HCT116 (cell line): ENCODE measurements at regions not wholly inside any gene's neighbourhood (a gene's known extent, or its start where the extent isn't known, plus 50 kb on each side); places are given as distances from the start of the nearest gene placed in this dataset.

Experiments
- ATAC-seq: fragments of 200-7000 bp; cut with Tn5 transposase; 2 replicates; pipeline ENCODE4 v1.9.1; 2020; ENCODE audit warnings: mild to moderate bottlenecking, moderate library complexity
- BruUV-seq: library from RNA; stranded (reverse); fragments of 400-500 nt; replicated peaks from 2 replicates; lab custom pipeline; 2021; lab: Mats Ljungman, UMichigan
- CTCF ChIA-PET: fragments of 300-600 bp; sonication (Branson Sonifier 250); formaldehyde crosslinking; loops from one replicate; lab custom pipeline; 2021; ENCODE audit warnings: antibody characterized with exemption; lab: Charles Lee
- POLR2A ChIA-PET: fragments of 300-600, 350-600 bp; sonication (Branson Sonifier 250); formaldehyde crosslinking; loops from one replicate; lab custom pipeline; 2021; ENCODE audit warnings: antibody characterized with exemption; lab: Charles Lee
- RAD21 ChIA-PET, 2 experiments: fragments of 300-600 bp; sonication (Branson Sonifier 250); formaldehyde crosslinking; loops; one replicate each; lab custom pipeline; 2023; ENCODE audit warnings: low total read pairs in 2 of 2; ENCODE audit not compliant: uncharacterized antibody in 2 of 2, unreplicated experiment in 2 of 2, low non-redundant PET in 1 of 2; lab: Charles Lee
- DNase-seq: peaks from one replicate; pipeline ENCODE4 v3.0.0-alpha.2; 2010; ENCODE audit warnings: low read depth, low spot score
- H2AFZ ChIP-seq: fragments of 200-600 bp; shearing (Covaris generic), sonication (generic); 2 replicates; pipeline ENCODE4 v1.6.1; 2017; ENCODE audit warnings: low read depth, mixed run types, mixed read lengths, antibody characterized with exemption, low read length; ENCODE audit not compliant: poor library complexity, severe bottlenecking
- H3K27ac ChIP-seq: 2 replicates; pipeline ENCODE4 v1.5.1; 2012; ENCODE audit warnings: low read depth, low read length
- H3K27me3 ChIP-seq: fragments of 200-600 bp; sonication (generic); 2 replicates; pipeline ENCODE4 v1.6.1; 2016; ENCODE audit warnings: mixed run types, low read length, mixed read lengths; ENCODE audit not compliant: insufficient read depth
- H3K36me3 ChIP-seq, 2 experiments: fragments of 200-500 bp in 1 of 2; fragments of 200-600 bp in 1 of 2; sonication (Bioruptor generic) in 1 of 2; sonication (generic) in 1 of 2; 2 replicates each; pipeline versions ENCODE4 v1.5.1 to v1.6.1; 2014 to 2016; ENCODE audit warnings: low read length in 2 of 2, inconsistent platforms in 1 of 2, mixed read lengths in 1 of 2, mixed run types in 1 of 2; ENCODE audit not compliant: insufficient read depth in 2 of 2, control insufficient read depth in 1 of 2
- H3K4me1 ChIP-seq, 2 experiments: fragments of 200-600 bp in 1 of 2; sonication (generic) in 1 of 2; 2 replicates each; pipeline versions ENCODE4 v1.5.1 to v1.6.1; 2012 to 2017; ENCODE audit warnings: low read length in 2 of 2, inconsistent platforms in 1 of 2, mild to moderate bottlenecking in 1 of 2, mixed read lengths in 1 of 2, mixed run types in 1 of 2, moderate library complexity in 1 of 2; ENCODE audit not compliant: insufficient read depth in 2 of 2, control insufficient read depth in 1 of 2
- H3K4me2 ChIP-seq: fragments of 200-600 bp; sonication (generic); 2 replicates; pipeline ENCODE4 v1.6.1; 2017; ENCODE audit warnings: mixed run types, low read length, mixed read lengths
- H3K4me3 ChIP-seq, 2 experiments: fragments of 200-600 bp in 1 of 2; sonication (generic) in 1 of 2; replicated peaks in 1 of 2; 2 replicates each; pipeline ENCODE4 v1.5.1; 2011 to 2016; ENCODE audit warnings: low read length in 2 of 2, control low read depth in 1 of 2, low read depth in 1 of 2, mild to moderate bottlenecking in 1 of 2, mixed read lengths in 1 of 2, mixed run types in 1 of 2
- H3K79me2 ChIP-seq: fragments of 200-600 bp; sonication (generic); 2 replicates; pipeline ENCODE4 v1.6.1; 2017; ENCODE audit warnings: mild to moderate bottlenecking, mixed run types, low read length, moderate library complexity, mixed read lengths; ENCODE audit not compliant: insufficient read depth
- H3K9ac ChIP-seq: fragments of 200-600 bp; sonication (generic); 2 replicates; pipeline ENCODE4 v1.6.1; 2016; ENCODE audit warnings: low read length, mixed read lengths
- H3K9me2 ChIP-seq: fragments of 200-600 bp; sonication (generic), shearing (Covaris generic); 2 replicates; pipeline ENCODE4 v1.6.1; 2017; ENCODE audit warnings: mixed run types, mild to moderate bottlenecking, moderate library complexity; ENCODE audit not compliant: insufficient read depth
- H3K9me3 ChIP-seq, 2 experiments: fragments of 200-500 bp in 1 of 2; fragments of 200-600 bp in 1 of 2; sonication (Bioruptor generic) in 1 of 2; sonication (generic) in 1 of 2; 2 replicates each; pipeline ENCODE4 v1.6.1; 2014 to 2017; ENCODE audit warnings: low read length in 2 of 2, mixed read lengths in 2 of 2, inconsistent platforms in 1 of 2, low read depth in 1 of 2, mild to moderate bottlenecking in 1 of 2, mixed run types in 1 of 2, moderate library complexity in 1 of 2; ENCODE audit not compliant: control insufficient read depth in 1 of 2, insufficient read depth in 1 of 2
- H4K20me1 ChIP-seq: fragments of 200-600 bp; sonication (generic), shearing (Covaris generic); 2 replicates; pipeline ENCODE4 v1.6.1; 2017; ENCODE audit warnings: mixed run types, mild to moderate bottlenecking, moderate library complexity; ENCODE audit not compliant: insufficient read depth
- CEBPB ChIP-seq: IDR thresholded peaks from 2 replicates; pipeline ENCODE4 v1.6.1; 2012; ENCODE audit warnings: low read depth
- EZH2phosphoT487 ChIP-seq: fragments of 200-600 bp; IDR thresholded peaks from 2 replicates; pipeline ENCODE4 v1.6.1; 2018; ENCODE audit warnings: antibody characterized with exemption, borderline replicate concordance
- POLR2A ChIP-seq: IDR thresholded peaks from 2 replicates; pipeline ENCODE4 v1.7.0; 2011; ENCODE audit warnings: borderline replicate concordance; ENCODE audit not compliant: insufficient read depth, insufficient read length; ENCODE audit errors: extremely low read depth
- POLR2AphosphoS5 ChIP-seq: IDR thresholded peaks from 2 replicates; pipeline ENCODE4 v1.6.1; 2011; ENCODE audit warnings: mild to moderate bottlenecking, low read depth, low read length, moderate library complexity
- RAD21 ChIP-seq: IDR thresholded peaks from 2 replicates; pipeline ENCODE4 v1.6.1; 2012; ENCODE audit warnings: low read depth, mild to moderate bottlenecking
- SIN3A ChIP-seq: IDR thresholded peaks from 2 replicates; pipeline ENCODE4 v1.6.1; 2012; ENCODE audit warnings: low read depth
- SP1 ChIP-seq: IDR thresholded peaks from 2 replicates; pipeline ENCODE4 v1.6.1; 2012; ENCODE audit warnings: low read depth
- SRF ChIP-seq: IDR thresholded peaks from 2 replicates; pipeline ENCODE4 v1.6.1; 2012; ENCODE audit warnings: low read depth
- ZNF274 ChIP-seq: fragments of 200-500 bp; sonication (Bioruptor generic); IDR thresholded peaks from 2 replicates; pipeline ENCODE4 v1.6.1; 2014; ENCODE audit warnings: mild to moderate bottlenecking, low read depth, low read length, inconsistent platforms
- intact Hi-C: fragments of 100-400 bp; cut with micrococcal nuclease; formaldehyde crosslinking; loops from 2 replicates; pipeline ENCODE4 v1.10.0; 2022
- TF ChIP-seq, protein P1 (sequence below), 3 experiments: fragments of 200-600 bp in 1 of 3; sonication (generic) in 1 of 3; IDR thresholded peaks in 2 of 3; conservative IDR thresholded peaks in 1 of 3; 2 replicates each; pipeline ENCODE4 v1.5.1; 2012 to 2017; ENCODE audit warnings: low read depth in 2 of 3, low read length in 2 of 3, antibody characterized with exemption in 1 of 3, borderline replicate concordance in 1 of 3, control low read depth in 1 of 3, mild to moderate bottlenecking in 1 of 3, mixed read lengths in 1 of 3, mixed run types in 1 of 3, moderate library complexity in 1 of 3; ENCODE audit not compliant: insufficient read depth in 1 of 3
- TF ChIP-seq, protein P2 (sequence below): IDR thresholded peaks from 2 replicates; pipeline ENCODE4 v1.6.1; 2012; ENCODE audit warnings: low read depth

GRCh38 chr10:33088990-33089389 lies 131.0 kb upstream of the ITGB1 start:
- Histone ChIP-seq H2AFZ (no peak overlapping the region), H3K9ac (no peak overlapping the region), H3K36me3 (no peaks in the 10 kb centered on the region), H3K9me3 (no peaks in the 10 kb centered on the region), H4K20me1 (no peaks in the 10 kb centered on the region), H3K4me2 (no peak overlapping the region), H3K9me2 (no peaks in the 10 kb centered on the region), H3K4me1 (no peaks in the 10 kb centered on the region), H3K4me3 (no peak overlapping the region), H3K27ac (no peak overlapping the region), H3K79me2 (no peaks in the 10 kb centered on the region), H3K27me3 (no peaks in the 10 kb centered on the region)
- no TSS peak for BruUV-seq
- CTCF ChIA-PET: interaction anchor here (1.0 kb wide), 1 partner anchor 27 kb away, joined by 3 read pairs; no protein-coding TSS in a partner anchor
- RAD21 ChIA-PET: no interaction called here
- ATAC-seq (no peak), DNase-seq (no peak)
- POLR2A ChIA-PET: no interaction called here
- TF ChIP-seq SIN3A: no peak
- TF ChIP-seq, protein P1, sequence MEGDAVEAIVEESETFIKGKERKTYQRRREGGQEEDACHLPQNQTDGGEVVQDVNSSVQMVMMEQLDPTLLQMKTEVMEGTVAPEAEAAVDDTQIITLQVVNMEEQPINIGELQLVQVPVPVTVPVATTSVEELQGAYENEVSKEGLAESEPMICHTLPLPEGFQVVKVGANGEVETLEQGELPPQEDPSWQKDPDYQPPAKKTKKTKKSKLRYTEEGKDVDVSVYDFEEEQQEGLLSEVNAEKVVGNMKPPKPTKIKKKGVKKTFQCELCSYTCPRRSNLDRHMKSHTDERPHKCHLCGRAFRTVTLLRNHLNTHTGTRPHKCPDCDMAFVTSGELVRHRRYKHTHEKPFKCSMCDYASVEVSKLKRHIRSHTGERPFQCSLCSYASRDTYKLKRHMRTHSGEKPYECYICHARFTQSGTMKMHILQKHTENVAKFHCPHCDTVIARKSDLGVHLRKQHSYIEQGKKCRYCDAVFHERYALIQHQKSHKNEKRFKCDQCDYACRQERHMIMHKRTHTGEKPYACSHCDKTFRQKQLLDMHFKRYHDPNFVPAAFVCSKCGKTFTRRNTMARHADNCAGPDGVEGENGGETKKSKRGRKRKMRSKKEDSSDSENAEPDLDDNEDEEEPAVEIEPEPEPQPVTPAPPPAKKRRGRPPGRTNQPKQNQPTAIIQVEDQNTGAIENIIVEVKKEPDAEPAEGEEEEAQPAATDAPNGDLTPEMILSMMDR (IDR thresholded peaks at IDR 0.05 in 2 of 3, conservative IDR thresholded peaks at IDR 0.05 in 1 of 3; ENCODE audit: borderline replicate concordance in 1 of 3, insufficient read depth in 1 of 3, low read depth in 2 of 3, low read length in 2 of 3): no peak
- TF ChIP-seq CEBPB: no peak
- TF ChIP-seq POLR2AphosphoS5: no peak
- TF ChIP-seq SP1: no peak
- TF ChIP-seq ZNF274: no peak
- no peak for TF ChIP-seq SRF
- TF ChIP-seq, protein P2, sequence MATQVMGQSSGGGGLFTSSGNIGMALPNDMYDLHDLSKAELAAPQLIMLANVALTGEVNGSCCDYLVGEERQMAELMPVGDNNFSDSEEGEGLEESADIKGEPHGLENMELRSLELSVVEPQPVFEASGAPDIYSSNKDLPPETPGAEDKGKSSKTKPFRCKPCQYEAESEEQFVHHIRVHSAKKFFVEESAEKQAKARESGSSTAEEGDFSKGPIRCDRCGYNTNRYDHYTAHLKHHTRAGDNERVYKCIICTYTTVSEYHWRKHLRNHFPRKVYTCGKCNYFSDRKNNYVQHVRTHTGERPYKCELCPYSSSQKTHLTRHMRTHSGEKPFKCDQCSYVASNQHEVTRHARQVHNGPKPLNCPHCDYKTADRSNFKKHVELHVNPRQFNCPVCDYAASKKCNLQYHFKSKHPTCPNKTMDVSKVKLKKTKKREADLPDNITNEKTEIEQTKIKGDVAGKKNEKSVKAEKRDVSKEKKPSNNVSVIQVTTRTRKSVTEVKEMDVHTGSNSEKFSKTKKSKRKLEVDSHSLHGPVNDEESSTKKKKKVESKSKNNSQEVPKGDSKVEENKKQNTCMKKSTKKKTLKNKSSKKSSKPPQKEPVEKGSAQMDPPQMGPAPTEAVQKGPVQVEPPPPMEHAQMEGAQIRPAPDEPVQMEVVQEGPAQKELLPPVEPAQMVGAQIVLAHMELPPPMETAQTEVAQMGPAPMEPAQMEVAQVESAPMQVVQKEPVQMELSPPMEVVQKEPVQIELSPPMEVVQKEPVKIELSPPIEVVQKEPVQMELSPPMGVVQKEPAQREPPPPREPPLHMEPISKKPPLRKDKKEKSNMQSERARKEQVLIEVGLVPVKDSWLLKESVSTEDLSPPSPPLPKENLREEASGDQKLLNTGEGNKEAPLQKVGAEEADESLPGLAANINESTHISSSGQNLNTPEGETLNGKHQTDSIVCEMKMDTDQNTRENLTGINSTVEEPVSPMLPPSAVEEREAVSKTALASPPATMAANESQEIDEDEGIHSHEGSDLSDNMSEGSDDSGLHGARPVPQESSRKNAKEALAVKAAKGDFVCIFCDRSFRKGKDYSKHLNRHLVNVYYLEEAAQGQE: no peak
- TF ChIP-seq POLR2A: no peak
- no peak for TF ChIP-seq RAD21
- no peak for TF ChIP-seq EZH2phosphoT487
- intact Hi-C loops: no loop called here
